Cardiac fibroblast (primary cell): ENCODE measurements at regions not wholly inside any gene's neighbourhood (a gene's known extent, or its start where the extent isn't known, plus 50 kb on each side); places are given as distances from the start of the nearest gene placed in this dataset.
"Not testable (repeated sequence)": the region's sequence is repeated elsewhere in the genome, so short reads cannot be mapped to it uniquely, and the experiment has no call there.

Experiments used
- DNase-seq, 2 donors: peaks; one replicate each; pipeline versions ENCODE4 v3.0.0 to v3.0.0-alpha.2; 2010; ENCODE audit warnings: low read depth in 2 of 2
- H3K4me3 ChIP-seq, 2 donors: replicated peaks in 1 of 2; 1 replicate in 1 of 2; 2 replicates in 1 of 2; pipeline ENCODE4 v1.5.1; 2011; ENCODE audit warnings: low read depth in 2 of 2, low read length in 2 of 2, mild to moderate bottlenecking in 2 of 2, moderate library complexity in 1 of 2
- CTCF ChIP-seq: IDR thresholded peaks from one replicate; pipeline ENCODE4 v1.5.1; 2011; ENCODE audit warnings: low read depth, mild to moderate bottlenecking, low read length, inconsistent platforms

GRCh38 chr12:131287015-131287937 lies 333.6 kb downstream of the ADGRD1 start:
- no peak overlapping the region for H3K4me3 ChIP-seq
- TF ChIP-seq CTCF: no peak
- DNase-seq: no peak

GRCh38 chr12:131287938-131288764 lies 334.4 kb downstream of the ADGRD1 start:
- no peak overlapping the region for H3K4me3 ChIP-seq
- no peak for DNase-seq
- no peak for TF ChIP-seq CTCF

- not testable (repeated sequence) for DNase-seq, H3K4me3 ChIP-seq
Measured at GRCh38 chr12:131288765-131289695, 335.3 kb downstream of the ADGRD1 start.

- H3K4me3 ChIP-seq: not testable (repeated sequence)
Measured at GRCh38 chr12:131289807-131290206, 336.1 kb downstream of the ADGRD1 start.

GRCh38 chr12:131290255-131290959 lies 336.7 kb downstream of the ADGRD1 start:
- TF ChIP-seq CTCF: no peak
- no peak for DNase-seq
- H3K4me3 ChIP-seq: no peak overlapping the region

More at GRCh38 chr12:131289807-131290206, 336.1 kb downstream of the ADGRD1 start:
- not testable (repeated sequence) for DNase-seq

GRCh38 chr12:131293071-131294015 lies 339.6 kb downstream of the ADGRD1 start:
- DNase-seq: not testable (repeated sequence)

GRCh38 chr12:131294716-131295115 lies 341.0 kb downstream of the ADGRD1 start:
- not testable (repeated sequence) for DNase-seq, H3K4me3 ChIP-seq

More at GRCh38 chr12:131293071-131294015, 339.6 kb downstream of the ADGRD1 start:
- H3K4me3 ChIP-seq: not testable (repeated sequence)

- not testable (repeated sequence) for DNase-seq
Measured at GRCh38 chr12:131295117-131295516, 341.4 kb downstream of the ADGRD1 start.

GRCh38 chr12:131295559-131295958 lies 341.9 kb downstream of the ADGRD1 start:
- not testable (repeated sequence) for DNase-seq, H3K4me3 ChIP-seq

More at GRCh38 chr12:131295117-131295516, 341.4 kb downstream of the ADGRD1 start:
- H3K4me3 ChIP-seq: not testable (repeated sequence)

GRCh38 chr12:131296136-131296535 lies 342.4 kb downstream of the ADGRD1 start:
- DNase-seq, H3K4me3 ChIP-seq: not testable (repeated sequence)

GRCh38 chr12:131296651-131297050 lies 342.9 kb downstream of the ADGRD1 start:
- not testable (repeated sequence) for H3K4me3 ChIP-seq, DNase-seq
